ENCODE measurements at regions not wholly inside any gene's neighbourhood (a gene's known extent, or its start where the extent isn't known, plus 50 kb on each side); places are given as distances from the start of the nearest gene placed in this dataset.

GRCh38 chr16:72247821-72248253 lies 75.9 kb upstream of the PMFBP1 start:
- ChIA-PET CTCF (ENCODE audit: low intra/inter-chr PET ratio) (no interaction called here), POLR2A (interaction anchor here (0.6 to 1.4 kb wide), 2 partner anchors 18 to 53 kb away, joined by 3 to 5 read pairs; no protein-coding TSS in a partner anchor)
- DNase-seq (ENCODE audit: extremely low read depth in 1 of 4, low spot score in 3 of 4) (no peak), FAIRE-seq (no peak), ATAC-seq (no peak)
- TF ChIP-seq FOXP1 (CRISPR knock-in tag; IDR thresholded peaks at IDR 0.05) = no peak
- no peak for TF ChIP-seq NUFIP1 (IDR thresholded peaks at IDR 0.05; ENCODE audit: partially characterized antibody)
- no peak for TF ChIP-seq NR1H2 (CRISPR knock-in tag; IDR thresholded peaks at IDR 0.05)
- TF ChIP-seq MAZ (CRISPR knock-in tag; conservative IDR thresholded peaks at IDR 0.05 in 1 of 2, IDR thresholded peaks at IDR 0.05 in 1 of 2) = no peak
- no peak for TF ChIP-seq TEAD4 (IDR thresholded peaks at IDR 0.05; ENCODE audit: low read length)
- TF ChIP-seq TEAD4 (CRISPR knock-in tag; IDR thresholded peaks at IDR 0.05; ENCODE audit: borderline replicate concordance) = no peak
- no peak for TF ChIP-seq PATZ1 (CRISPR knock-in tag; IDR thresholded peaks at IDR 0.05; ENCODE audit: borderline replicate concordance)
- TF ChIP-seq SMC3 (conservative IDR thresholded peaks at IDR 0.05; ENCODE audit: insufficient read depth, low read depth, low read length) = no peak
- TF ChIP-seq ZNF133 (CRISPR knock-in tag; IDR thresholded peaks at IDR 0.05) = no peak
- no peak for TF ChIP-seq NFE2 (IDR thresholded peaks at IDR 0.05; ENCODE audit: low read depth)
- TF ChIP-seq ZNF395 (CRISPR knock-in tag; IDR thresholded peaks at IDR 0.05) = no peak
- TF ChIP-seq FOSL1 (tag; conservative IDR thresholded peaks at IDR 0.05) = no peak
- TF ChIP-seq ZNF175 (CRISPR knock-in tag; IDR thresholded peaks at IDR 0.05; ENCODE audit: low read depth) = no peak
- no peak for TF ChIP-seq HIVEP1 (CRISPR knock-in tag; IDR thresholded peaks at IDR 0.05)
- TF ChIP-seq POLR3A (IDR thresholded peaks at IDR 0.05; ENCODE audit: borderline replicate concordance, extremely low read depth, insufficient read depth, insufficient read length) = no peak
- TF ChIP-seq HCFC1 (IDR thresholded peaks at IDR 0.05; ENCODE audit: low read depth, low read length) = no peak
- 0% methylated on average over 5 of the region's 5 CpGs for WGBS (ENCODE audit: insufficient coverage, low coverage, missing lambda C conversion rate)
- Histone ChIP-seq H3K4me3 (no peak overlapping the region), H3K79me2 (ENCODE audit: control insufficient read depth, insufficient read depth, low read length) (no peaks in the 10 kb centered on the region), H3K9ac (ENCODE audit: insufficient read depth in 1 of 2, low read depth in 2 of 2, low read length in 2 of 2) (no peak overlapping the region), H4K20me1 (replicated peaks; ENCODE audit: control insufficient read depth, insufficient read depth, low read length) (no peaks in the 10 kb centered on the region), H3K4me1 (replicated peaks in 1 of 2; ENCODE audit: control insufficient read depth in 2 of 2, insufficient read depth in 2 of 2, low read length in 2 of 2) (no peaks in the 10 kb centered on the region), H3K9me1 (ENCODE audit: control insufficient read depth, insufficient read depth, low read length) (no peaks in the 10 kb centered on the region), H3K4me2 (ENCODE audit: insufficient read depth, low read length) (no peak overlapping the region), H3K27ac (ENCODE audit: extremely low read depth, low read depth, low read length) (no peak overlapping the region), H2AFZ (ENCODE audit: low read depth, low read length) (no peak overlapping the region), H3K36me3 (ENCODE audit: control insufficient read depth, insufficient read depth, low read length) (no peaks in the 10 kb centered on the region), H3K27me3 (ENCODE audit: control insufficient read depth in 2 of 2, insufficient read depth in 2 of 2, low read length in 2 of 2) (peaks cover 0 to 2% of the 10 kb centered on the region in 2 experiments; a peak in 1 of 5 replicates), H3K9me3 (replicated peaks; ENCODE audit: control insufficient read depth, insufficient read depth, low read depth, low read length) (no peaks in the 10 kb centered on the region)
- BruUV-seq (replicated peaks) = no TSS peak
- in situ Hi-C loops (cut with MboI) = no loop called here
- intact Hi-C loops (cut with micrococcal nuclease) = no loop called here

Measured in K562 (cell line).